HG03457 (cell line): ENCODE measurements at regions not wholly inside any gene's neighbourhood (a gene's known extent, or its start where the extent isn't known, plus 50 kb on each side); places are given as distances from the start of the nearest gene placed in this dataset.

Source experiments
- ATAC-seq: cut with Tn5 transposase; IDR thresholded peaks from one replicate; pipeline ENCODE4 v1.9.1; 2021; ENCODE audit warnings: moderate number of reproducible peaks; ENCODE audit not compliant: unreplicated experiment

- ATAC-seq = no peak
Observed at GRCh38 chr2:37425408-37425807, 81.0 kb downstream of the QPCT start.

DNA sequence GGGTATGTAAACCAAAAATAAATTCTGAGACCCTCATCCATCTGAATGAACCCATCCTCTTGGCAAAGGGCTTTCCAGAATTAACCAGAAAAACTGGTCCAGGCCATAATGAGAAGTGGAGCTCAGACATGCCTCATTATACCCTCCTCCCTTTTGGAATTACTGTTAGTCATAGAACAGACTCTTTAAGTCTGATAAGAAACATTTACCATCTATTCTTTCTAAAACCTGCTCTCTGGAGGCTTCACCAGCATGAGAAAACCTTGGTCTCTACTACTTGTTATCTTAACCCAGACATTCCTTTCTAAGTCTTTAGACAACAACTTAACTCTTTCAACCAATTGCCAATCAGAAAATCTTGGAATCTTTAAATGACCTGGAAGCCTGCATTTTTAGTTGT is 82.8 kb downstream of the QPCT start:
- no peak for ATAC-seq

DNA sequence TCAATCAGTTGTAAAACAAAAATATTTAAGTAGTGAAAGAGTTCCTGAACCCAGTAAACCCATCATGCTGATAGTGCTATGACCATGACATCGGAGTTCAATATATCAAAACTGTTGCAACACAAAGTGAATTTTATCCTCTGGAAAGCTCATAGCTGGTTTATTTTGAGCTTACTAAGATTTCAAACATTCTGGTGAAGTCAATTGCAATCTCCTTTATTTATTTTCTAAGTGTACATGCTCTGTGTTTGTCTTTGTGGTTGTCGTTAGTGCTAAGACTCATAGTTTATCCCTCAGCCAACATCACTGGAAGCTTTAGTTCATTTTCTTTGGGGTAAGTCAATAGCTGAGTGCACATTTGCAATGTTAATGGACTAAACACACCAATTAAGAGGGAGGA is 91.9 kb downstream of the QPCT start:
- no peak for ATAC-seq

GRCh38 chr2:37439131-37439642 is 94.8 kb downstream of the QPCT start:
- ATAC-seq = no peak

DNA sequence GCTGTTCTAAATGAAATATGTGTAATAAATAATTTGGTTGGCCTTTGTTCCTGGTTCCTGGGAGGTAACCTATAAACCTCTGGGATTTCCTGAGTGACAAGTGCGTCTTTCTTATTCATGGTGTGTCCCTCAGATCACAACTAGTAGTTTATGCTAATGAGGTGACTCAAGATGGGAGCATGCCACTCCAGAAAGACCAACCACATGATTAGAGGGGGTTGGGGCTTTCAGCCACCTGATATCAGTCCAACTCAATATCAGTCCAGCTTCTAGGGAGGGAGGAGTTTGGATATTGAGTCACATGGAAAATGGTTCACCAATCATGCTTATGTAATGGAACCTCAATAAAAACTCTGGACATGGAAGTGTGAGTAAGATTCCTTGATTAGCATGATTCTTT is 96.6 kb downstream of the QPCT start:
- no peak for ATAC-seq

DNA sequence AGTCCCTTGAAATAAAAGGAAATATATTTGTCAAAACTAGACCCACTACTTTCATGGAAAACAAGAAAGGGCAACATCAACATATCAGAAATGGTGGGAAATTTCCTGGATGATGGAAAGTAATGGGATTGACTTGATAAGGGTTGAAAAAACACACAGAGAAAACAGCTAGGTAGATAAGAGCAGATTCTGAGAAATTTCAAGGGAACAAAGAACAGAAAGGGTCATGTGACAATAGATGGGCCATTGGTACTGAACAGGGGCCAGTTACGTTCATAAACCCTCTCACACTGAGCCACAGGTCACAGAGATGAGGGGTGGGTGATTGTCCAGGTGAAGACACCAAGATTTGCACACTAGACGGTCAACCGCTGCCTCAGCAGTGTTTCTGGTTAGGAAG is 98.7 kb downstream of the QPCT start:
- ATAC-seq = no peak

- ATAC-seq = no peak
Observed at GRCh38 chr2:37447446-37447845, 103.0 kb downstream of the QPCT start.

GRCh38 chr2:37448342-37449120 is 104.1 kb downstream of the QPCT start:
- no peak for ATAC-seq

DNA sequence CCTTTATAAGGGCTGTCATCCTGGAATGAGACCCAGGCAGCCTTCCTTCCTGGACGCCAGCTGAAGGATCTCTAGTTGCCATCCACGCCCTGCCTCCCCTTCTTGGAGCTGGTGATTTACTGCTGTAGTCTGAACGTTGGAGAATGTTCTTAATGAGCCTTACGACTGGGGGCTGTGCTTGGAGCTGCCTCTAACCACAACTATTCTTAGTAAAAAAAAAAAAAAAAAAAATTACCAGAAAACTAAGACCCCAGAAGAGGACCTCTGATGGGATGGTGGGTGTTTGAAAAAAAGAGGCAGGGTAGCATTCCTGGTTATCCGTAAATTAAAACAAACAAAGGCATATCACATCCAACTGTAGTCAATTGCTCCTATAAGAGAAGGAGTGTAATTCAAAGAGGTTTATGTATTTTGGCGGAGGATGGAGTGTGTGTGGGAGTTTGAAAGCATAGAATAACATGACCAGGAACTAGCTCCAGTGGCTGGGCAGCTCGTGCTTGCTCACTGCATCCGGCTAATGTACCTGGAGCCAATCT is 105.4 kb downstream of the QPCT start:
- no peak for ATAC-seq

GRCh38 chr2:37453027-37453426 is 108.6 kb downstream of the QPCT start:
- ATAC-seq = no peak

DNA sequence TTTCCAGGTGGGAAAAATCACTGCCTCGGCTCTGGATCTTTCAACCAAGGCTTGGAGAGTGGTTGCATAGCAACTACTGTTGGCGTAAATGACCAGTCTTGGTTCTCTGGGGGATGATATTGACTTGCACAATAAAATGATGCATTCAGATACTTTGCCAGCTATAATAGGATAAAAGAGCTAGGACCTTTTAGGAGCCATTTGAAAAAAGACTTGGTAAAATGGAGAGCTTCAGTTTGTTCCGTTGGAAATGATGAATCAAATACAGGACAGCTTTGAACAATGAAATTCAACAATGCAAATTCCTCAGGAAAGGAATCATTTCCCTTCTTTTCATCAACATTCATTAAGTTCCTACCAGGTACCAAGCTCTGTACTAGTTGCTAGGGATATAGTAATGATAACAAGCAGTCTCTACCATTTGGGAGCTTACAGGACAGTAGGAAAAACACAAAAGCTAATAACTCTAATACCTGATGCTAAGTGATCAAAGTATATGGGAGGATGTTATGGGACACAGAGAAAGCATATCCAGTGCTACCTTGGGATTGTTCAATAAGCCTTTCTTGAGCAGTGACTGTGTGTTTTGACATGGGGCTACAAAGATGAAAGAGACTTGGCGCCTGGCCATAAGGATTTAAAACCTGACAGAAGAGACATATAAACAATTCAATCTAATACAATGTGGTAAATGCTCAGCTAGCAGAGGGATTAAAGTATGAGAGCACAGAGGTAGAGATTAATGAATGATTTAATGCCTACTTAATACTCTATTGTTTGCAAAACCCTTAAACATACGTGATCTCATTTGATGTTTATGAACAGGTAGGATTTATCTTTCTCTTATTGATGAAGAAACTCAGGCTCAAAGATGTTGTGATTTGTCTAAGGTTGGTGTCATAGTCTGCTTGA is 110.7 kb downstream of the QPCT start:
- no peak for ATAC-seq

GRCh38 chr2:37456479-37456878 is 112.0 kb downstream of the QPCT start:
- ATAC-seq = no peak

GRCh38 chr2:37457401-37457901 is 113.0 kb downstream of the QPCT start:
- no peak for ATAC-seq

DNA sequence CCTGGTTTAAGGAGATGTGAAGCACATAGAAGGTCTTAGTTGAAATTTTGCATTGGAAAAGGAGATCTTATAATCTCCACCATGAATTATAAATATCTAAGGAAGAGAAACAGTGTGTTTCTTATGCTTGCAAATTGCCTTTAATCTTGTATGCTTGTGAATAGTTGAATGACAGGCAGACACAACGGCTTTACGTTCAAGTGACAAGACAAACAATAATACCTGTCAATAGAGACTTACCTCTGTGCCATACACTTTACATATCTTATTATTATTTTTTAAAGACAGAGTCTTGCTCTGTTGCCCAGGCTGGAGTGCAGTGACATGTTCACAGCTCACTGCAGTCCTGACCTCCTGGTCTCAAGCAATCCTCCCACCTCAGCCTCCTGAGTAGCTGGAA is 113.7 kb downstream of the QPCT start:
- ATAC-seq = no peak

GRCh38 chr2:37459095-37459981 is 114.9 kb downstream of the QPCT start:
- ATAC-seq = no peak

DNA sequence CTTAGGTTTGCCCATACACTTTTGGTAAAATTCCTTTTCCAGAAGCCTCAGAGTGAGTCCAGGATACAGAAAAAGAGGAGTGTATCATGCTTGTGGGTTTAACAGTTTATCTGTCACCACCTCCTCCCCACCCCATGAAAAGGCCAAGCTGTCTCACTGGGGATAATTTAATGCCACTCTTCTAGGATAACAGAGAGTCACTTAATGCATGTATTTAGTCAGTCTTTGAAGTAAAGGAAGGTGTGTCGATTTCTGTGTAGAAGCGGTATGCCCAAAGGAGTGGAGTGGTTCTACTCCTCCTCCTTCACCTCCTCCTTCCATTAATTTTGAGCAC is 116.4 kb downstream of the QPCT start:
- no peak for ATAC-seq

- ATAC-seq = no peak
Observed at GRCh38 chr2:37464067-37464466, 119.6 kb downstream of the QPCT start.

DNA sequence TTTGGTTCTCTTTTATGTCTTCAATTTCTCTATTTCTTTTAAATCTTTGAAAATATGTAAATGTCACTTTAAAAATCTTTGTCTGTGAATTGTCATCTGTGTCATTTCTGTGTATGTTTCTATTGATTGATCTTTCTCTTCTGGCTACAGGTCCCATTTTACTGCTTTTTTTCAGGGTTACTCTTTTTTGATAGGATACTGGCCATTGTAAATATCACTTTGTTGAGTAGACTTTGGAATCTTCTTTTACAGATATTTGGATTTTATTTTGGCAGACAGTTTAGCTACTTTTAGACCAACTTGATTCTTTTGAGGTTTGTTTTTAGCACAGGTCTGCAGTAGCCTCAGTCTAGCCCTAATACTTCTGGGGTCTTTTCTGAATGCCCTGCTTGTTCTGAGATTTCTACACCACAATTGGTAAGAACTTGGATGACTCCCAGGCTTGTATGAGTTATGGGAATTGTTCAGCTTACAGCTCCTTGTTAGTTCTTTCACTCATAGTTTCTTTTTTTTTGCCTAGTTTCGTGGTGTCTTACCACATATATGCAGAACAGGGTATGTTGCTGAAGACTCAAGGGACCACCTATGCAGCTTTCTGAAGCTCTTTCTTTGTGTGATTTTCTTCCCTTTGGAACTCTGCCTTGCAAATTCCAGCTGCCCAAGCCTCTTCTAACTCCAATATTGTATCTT is 122.2 kb downstream of the QPCT start:
- no peak for ATAC-seq

DNA sequence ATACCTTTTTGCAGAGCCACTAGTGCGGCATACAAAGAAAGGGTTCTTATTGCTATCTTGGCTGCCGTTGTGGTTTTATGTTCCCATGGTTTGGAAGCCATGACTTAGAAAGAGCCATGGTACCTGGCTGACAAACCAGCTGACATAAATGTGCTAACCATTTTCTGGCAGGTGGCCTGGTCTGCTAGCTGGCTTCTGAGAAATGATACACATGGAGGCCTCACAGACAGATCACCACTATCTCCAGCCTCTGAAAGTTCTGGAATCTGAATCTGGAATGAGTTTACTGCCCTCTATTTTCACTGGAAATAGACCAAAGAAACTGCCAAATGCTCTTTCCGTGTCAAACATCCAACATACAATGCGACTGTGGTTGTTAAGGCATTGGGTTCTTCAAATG is 123.7 kb downstream of the QPCT start:
- no peak for ATAC-seq

DNA sequence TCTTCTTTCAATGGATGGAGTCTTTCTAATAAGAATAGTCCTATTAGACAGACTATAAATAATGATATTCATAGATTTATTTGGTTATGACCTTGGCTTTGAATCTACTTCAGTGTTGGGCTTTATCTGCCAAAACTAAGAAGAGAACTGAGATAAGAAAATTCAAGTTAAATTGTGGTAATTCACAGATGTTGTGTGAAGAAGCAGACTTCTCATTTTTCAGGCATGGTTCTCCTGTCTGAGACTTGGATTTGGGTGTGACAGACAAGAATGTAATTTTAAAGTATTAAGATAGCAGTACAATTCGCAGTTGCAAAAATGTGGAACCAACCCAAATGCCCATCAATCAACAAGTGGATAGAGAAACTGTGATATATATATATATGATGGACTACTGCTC is 124.7 kb downstream of the QPCT start:
- no peak for ATAC-seq
